ENCODE measurements at regions not wholly inside any gene's neighbourhood (a gene's known extent, or its start where the extent isn't known, plus 50 kb on each side); places are given as distances from the start of the nearest gene placed in this dataset.

DNA sequence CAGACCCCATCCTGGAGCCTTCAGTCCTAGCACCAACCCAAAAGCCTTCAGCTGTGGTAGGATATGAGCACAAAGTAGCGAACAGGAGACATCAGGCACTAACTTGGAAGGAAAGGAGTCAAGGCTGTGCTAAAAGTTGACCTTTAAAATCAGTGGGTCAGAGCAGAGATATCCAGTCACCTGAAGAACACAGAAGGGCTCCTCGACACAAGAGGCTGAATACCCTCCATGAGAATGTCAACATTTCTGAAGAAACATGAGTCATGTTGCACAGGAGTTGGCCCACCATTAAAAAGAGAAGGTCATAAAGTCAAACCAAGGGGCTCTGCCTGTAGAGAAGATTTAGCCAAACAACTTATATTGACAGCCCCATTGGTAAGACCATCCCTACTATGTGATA lies 172.5 kb downstream of the PLPP3 start:
- no peak overlapping the region for H3K27ac ChIP-seq
- intact Hi-C loops (cut with DNase I): no loop called here
- H3K9me3 ChIP-seq: no peaks in the 10 kb centered on the region
- peaks cover 7% of the 10 kb centered on the region for H3K4me1 ChIP-seq (ENCODE audit: insufficient read depth)
- no peak overlapping the region for H3K4me3 ChIP-seq
- DNase-seq: no peak
- H3K27me3 ChIP-seq: no peaks in the 10 kb centered on the region
- 80 to 86% (median 85%) methylated on average over 2 of the region's 2 CpGs for WGBS, 3 donors
- TF ChIP-seq EP300 (IDR thresholded peaks at IDR 0.05) (no peak), POLR2A (IDR thresholded peaks at IDR 0.05) (no peak), CTCF (IDR thresholded peaks at IDR 0.05) (no peak)
- H3K36me3 ChIP-seq: no peaks in the 10 kb centered on the region

DNA sequence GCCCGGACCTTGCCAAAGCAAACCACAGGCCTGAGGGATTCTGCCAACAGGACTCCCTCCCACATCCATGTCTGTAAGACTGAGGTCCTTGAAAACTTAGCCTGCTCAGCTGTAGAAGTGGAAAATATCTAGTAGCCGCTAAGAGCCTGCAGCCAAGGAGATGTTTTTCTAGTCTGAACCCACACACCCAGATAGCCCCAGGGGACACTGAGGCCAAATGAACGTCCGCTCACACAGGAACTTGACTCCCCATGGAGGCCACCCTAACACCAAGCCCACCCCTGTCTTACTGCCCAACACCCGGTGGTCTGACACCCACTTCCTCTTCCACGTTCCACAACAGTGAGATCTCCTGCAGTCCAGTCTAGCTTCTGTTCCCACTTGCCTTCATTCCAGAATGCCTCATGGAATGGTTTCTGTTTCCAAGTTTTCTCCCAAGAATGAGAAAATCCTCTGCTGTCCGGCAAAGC lies 174.8 kb downstream of the PLPP3 start:
- TF ChIP-seq CTCF (IDR thresholded peaks at IDR 0.05) (no peak), EP300 (IDR thresholded peaks at IDR 0.05) (no peak), POLR2A (IDR thresholded peaks at IDR 0.05) (no peak)
- peak in 1 of 5 donors; percentile 19 for DNase-seq
- Histone ChIP-seq H3K36me3 (no peaks in the 10 kb centered on the region), H3K27ac (peak overlapping the region in 1 of 2 donors; percentile 51), H3K4me3 (no peak overlapping the region), H3K4me1 (ENCODE audit: insufficient read depth) (peaks cover 7% of the 10 kb centered on the region), H3K9me3 (no peaks in the 10 kb centered on the region), H3K27me3 (no peaks in the 10 kb centered on the region)
- intact Hi-C loops (cut with DNase I): no loop called here
- WGBS, 3 donors: 16 to 23% (median 23%) methylated on average over 7 of the region's 7 CpGs

- peaks cover 7% of the 10 kb centered on the region for H3K4me1 ChIP-seq (ENCODE audit: insufficient read depth)
- no peak overlapping the region for H3K4me3 ChIP-seq
- no peak for DNase-seq
- H3K9me3 ChIP-seq: no peaks in the 10 kb centered on the region
- no peak for TF ChIP-seq CTCF (IDR thresholded peaks at IDR 0.05)
- no peaks in the 10 kb centered on the region for H3K36me3 ChIP-seq
- intact Hi-C loops (cut with DNase I): no loop called here
- no peak overlapping the region for H3K27ac ChIP-seq
- H3K27me3 ChIP-seq: no peaks in the 10 kb centered on the region
- 71 to 81% (median 78%) methylated on average over 4 of the region's 4 CpGs for WGBS, 3 donors
Measured at GRCh38 chr1:56404066-56404465, 175.3 kb downstream of the PLPP3 start.

DNA sequence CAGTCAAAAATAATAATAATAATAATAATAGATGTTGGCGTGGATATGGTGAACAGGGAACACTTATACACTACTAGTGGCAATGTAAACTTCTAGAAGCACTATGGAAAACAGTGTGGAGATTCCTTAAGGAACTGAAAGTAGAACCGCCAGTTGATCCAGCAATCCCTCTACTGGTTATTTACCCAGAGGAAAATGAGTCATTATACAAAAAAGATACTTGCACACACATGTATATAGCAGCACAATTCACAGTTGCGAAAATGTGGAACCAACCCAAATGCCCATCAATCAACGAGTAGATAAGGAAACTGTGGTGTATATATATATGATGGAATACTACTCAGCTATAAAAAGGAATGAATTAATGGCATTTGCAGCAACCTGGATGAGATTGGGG lies 176.0 kb downstream of the PLPP3 start:
- WGBS, 3 donors: 73 to 96% (median 93%) methylated on average over 4 of the region's 4 CpGs
- Histone ChIP-seq H3K4me3 (no peak overlapping the region), H3K27ac (no peak overlapping the region), H3K36me3 (no peaks in the 10 kb centered on the region), H3K4me1 (ENCODE audit: insufficient read depth) (peaks cover 7% of the 10 kb centered on the region), H3K27me3 (no peaks in the 10 kb centered on the region), H3K9me3 (no peaks in the 10 kb centered on the region)
- intact Hi-C loops (cut with DNase I): no loop called here
- no peak for DNase-seq
- TF ChIP-seq POLR2A (IDR thresholded peaks at IDR 0.05) (no peak), EP300 (IDR thresholded peaks at IDR 0.05) (no peak), CTCF (IDR thresholded peaks at IDR 0.05) (no peak)

DNA sequence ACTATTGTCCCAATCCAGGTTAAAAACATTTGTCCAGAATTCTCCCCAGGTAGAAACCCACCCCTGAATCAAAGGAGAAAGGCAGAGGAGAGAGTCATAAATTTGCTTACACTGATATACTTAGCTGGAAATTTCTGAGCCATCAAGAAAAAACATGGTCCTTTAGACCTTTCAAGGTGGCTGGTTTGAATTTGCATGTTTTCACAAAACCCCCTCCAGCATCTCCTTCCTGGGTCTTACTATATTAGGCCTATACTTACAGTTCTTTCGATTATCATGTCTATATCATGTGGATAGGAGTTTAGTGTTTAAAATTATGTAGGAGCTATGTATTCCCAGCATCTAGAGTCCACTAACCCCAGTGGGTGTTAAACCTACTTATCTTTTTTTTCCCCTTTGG lies 178.2 kb downstream of the PLPP3 start:
- Histone ChIP-seq H3K27me3 (no peaks in the 10 kb centered on the region), H3K4me1 (ENCODE audit: insufficient read depth) (peaks cover 7% of the 10 kb centered on the region), H3K4me3 (no peak overlapping the region), H3K9me3 (no peaks in the 10 kb centered on the region), H3K36me3 (no peaks in the 10 kb centered on the region), H3K27ac (no peak overlapping the region)
- TF ChIP-seq EP300 (IDR thresholded peaks at IDR 0.05): no peak
- no peak for TF ChIP-seq CTCF (IDR thresholded peaks at IDR 0.05)
- no peak for TF ChIP-seq POLR2A (IDR thresholded peaks at IDR 0.05)
- intact Hi-C loops (cut with DNase I): no loop called here
- no peak for DNase-seq
- WGBS, 3 donors: 95 to 100% (median 95%) methylated on average over 1 of the region's 1 CpG

Measured in ovary (tissue), 7 donors.